Lower lobe of right lung (tissue), 2 donors: ENCODE measurements at regions not wholly inside any gene's neighbourhood (a gene's known extent, or its start where the extent isn't known, plus 50 kb on each side); places are given as distances from the start of the nearest gene placed in this dataset.

Experiments used
- ATAC-seq, 2 donors: fragments of 200-7000 bp; cut with Tn5 transposase; one replicate each; pipeline ENCODE4 v1.9.1; 2020 to 2022; ENCODE audit warnings: mild to moderate bottlenecking in 2 of 2, moderate library complexity in 2 of 2
- DNase-seq: peaks from one replicate; pipeline ENCODE4 v3.0.0-alpha.2; 2020
- H3K27ac ChIP-seq: fragments of 200-600 bp; one replicate; pipeline ENCODE4 v1.8.0; 2022
- H3K27me3 ChIP-seq: fragments of 200-600 bp; one replicate; pipeline ENCODE4 v1.8.0; 2022; ENCODE audit warnings: low read depth
- H3K36me3 ChIP-seq: fragments of 200-600 bp; one replicate; pipeline ENCODE4 v1.8.0; 2022; ENCODE audit warnings: mild to moderate bottlenecking
- H3K4me1 ChIP-seq: fragments of 200-600 bp; one replicate; pipeline ENCODE4 v1.8.0; 2022
- H3K4me3 ChIP-seq: fragments of 200-600 bp; one replicate; pipeline ENCODE4 v1.8.0; 2022; ENCODE audit warnings: mild to moderate bottlenecking
- H3K9me3 ChIP-seq: fragments of 200-600 bp; one replicate; pipeline ENCODE4 v1.8.0; 2022
- intact Hi-C: fragments of 100-400 bp; cut with DNase I; formaldehyde crosslinking; loops from one replicate; pipeline ENCODE4 v1.11.0; 2022
- TF ChIP-seq, protein P1 (sequence below): fragments of 200-600 bp; IDR thresholded peaks from one replicate; pipeline ENCODE4 v1.8.0; 2022; ENCODE audit warnings: antibody characterized with exemption, mild to moderate bottlenecking
- donor health status: DM: no; HTN: yes; CAD: no; lungs with severe emphysema.

DNA sequence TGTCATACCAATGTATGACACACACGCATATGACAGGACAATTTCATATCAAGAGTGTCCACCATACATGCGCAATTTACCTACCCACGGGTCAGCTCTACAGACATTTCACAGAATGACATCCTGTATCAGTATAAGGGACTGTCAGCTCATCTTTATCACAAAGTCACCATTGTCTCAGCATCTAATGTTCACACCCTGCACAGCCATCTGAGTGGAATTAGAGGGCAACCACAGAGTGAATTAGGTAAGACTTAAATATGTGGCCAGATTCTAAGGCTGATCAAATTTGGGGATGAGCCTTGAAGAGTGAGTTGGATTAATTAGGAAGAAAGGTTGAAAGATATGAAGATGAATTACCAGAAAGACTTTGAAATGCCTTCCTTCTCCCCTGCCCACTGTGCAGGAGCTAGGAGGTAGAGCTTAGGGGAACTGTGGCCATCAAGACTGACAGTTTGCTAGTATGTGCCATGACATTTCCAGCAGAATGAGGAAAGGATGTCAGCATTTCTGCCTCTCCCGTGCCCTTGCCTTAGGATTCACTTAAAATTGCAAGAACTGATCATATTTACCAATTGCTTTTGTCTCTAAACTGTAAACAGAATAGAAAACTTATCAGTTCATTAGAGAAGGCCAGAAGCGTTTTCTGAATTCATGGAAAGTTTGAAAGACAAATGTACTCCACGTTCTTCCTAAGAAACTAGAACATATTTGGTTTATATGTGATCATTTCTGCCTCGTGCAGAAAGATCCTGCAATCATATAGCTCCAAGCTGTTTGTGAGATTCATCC, 121.1 kb downstream of the DDX1 start:
- Histone ChIP-seq H3K4me1 (peaks cover 10% of the 10 kb centered on the region), H3K4me3 (no peak overlapping the region)
- intact Hi-C loops = no loop called here

DNA sequence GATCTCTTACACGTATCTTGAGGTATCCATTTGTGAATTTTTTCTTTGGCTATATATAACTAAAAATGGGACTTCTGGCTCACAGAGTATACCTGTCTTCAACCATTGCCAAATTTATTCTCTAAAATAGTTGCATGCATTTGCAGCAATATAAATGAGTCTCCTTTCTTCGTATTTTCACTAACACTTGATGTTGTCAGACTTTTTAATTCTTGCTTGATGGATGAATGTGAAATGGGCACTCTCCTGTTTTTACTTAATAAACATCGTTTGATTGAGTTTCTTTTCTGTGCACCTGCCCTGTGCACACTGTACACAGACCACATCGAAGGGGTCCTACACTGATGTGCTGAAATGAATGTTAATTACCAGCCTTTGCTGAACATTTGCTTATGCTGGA, 121.8 kb downstream of the DDX1 start:
- Histone ChIP-seq H3K27ac (no peak overlapping the region), H3K4me1 (peaks cover 10% of the 10 kb centered on the region), H3K4me3 (no peak overlapping the region), H3K27me3 (no peaks in the 10 kb centered on the region), H3K36me3 (no peaks in the 10 kb centered on the region), H3K9me3 (no peaks in the 10 kb centered on the region)
- ATAC-seq (no peak), DNase-seq (no peak)
- intact Hi-C loops = no loop called here
- TF ChIP-seq, protein P1, sequence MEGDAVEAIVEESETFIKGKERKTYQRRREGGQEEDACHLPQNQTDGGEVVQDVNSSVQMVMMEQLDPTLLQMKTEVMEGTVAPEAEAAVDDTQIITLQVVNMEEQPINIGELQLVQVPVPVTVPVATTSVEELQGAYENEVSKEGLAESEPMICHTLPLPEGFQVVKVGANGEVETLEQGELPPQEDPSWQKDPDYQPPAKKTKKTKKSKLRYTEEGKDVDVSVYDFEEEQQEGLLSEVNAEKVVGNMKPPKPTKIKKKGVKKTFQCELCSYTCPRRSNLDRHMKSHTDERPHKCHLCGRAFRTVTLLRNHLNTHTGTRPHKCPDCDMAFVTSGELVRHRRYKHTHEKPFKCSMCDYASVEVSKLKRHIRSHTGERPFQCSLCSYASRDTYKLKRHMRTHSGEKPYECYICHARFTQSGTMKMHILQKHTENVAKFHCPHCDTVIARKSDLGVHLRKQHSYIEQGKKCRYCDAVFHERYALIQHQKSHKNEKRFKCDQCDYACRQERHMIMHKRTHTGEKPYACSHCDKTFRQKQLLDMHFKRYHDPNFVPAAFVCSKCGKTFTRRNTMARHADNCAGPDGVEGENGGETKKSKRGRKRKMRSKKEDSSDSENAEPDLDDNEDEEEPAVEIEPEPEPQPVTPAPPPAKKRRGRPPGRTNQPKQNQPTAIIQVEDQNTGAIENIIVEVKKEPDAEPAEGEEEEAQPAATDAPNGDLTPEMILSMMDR = no peak

More for the DNA sequence above, 121.1 kb downstream of the DDX1 start:
- TF ChIP-seq, protein P1 = no peak
- Histone ChIP-seq H3K36me3 (no peaks in the 10 kb centered on the region), H3K27ac (no peak overlapping the region), H3K27me3 (no peaks in the 10 kb centered on the region), H3K9me3 (no peaks in the 10 kb centered on the region)
- ATAC-seq = no peak
- no peak for DNase-seq

DNA sequence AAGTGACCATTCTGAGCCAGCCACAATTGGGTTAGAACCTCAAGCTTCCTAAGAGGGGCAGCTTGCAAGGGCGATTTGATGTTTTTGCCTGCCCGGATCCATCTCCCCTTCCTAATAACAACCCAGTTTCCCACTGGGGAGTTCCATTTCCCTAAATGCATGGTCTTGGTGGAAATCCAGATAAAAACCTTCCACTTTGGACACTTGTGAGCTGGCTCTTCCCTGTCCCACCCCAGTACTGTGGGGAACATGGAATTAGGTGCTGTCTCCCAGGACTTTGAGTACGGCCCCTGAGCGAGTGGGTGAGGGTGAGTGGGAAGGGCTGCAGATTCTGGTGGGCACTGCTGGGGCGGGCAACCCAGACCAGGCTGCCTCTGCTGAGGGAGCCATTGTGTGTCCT, 122.3 kb downstream of the DDX1 start:
- no peaks in the 10 kb centered on the region for H3K9me3 ChIP-seq
- H3K27me3 ChIP-seq = no peaks in the 10 kb centered on the region
- H3K36me3 ChIP-seq = no peaks in the 10 kb centered on the region
- H3K27ac ChIP-seq = no peak overlapping the region
- TF ChIP-seq, protein P1 = no peak
- ATAC-seq = no peak
- no peak overlapping the region for H3K4me3 ChIP-seq
- no peak for DNase-seq
- peaks cover 5% of the 10 kb centered on the region for H3K4me1 ChIP-seq
- intact Hi-C loops = no loop called here

DNA sequence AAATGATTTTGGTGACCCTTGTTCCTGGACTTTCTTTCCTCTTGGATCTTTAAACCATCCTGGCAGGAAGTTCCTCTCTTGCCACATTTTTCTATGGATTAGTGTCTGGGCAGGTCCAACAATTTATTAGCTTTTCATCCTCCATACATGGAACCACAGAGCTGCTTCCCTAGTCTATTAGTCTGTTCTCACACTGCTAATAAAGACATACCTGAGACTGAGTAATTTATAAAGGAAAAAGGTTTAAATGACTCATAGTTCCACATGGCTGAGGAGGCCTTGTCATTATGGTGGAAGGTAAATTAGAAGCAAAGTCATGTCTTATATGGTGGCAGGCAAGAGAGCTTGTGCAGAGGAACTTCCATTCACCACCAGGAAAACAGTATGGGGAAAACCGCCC, 122.9 kb downstream of the DDX1 start:
- intact Hi-C loops = no loop called here
- TF ChIP-seq, protein P1 = no peak
- Histone ChIP-seq H3K4me3 (no peak overlapping the region), H3K9me3 (no peaks in the 10 kb centered on the region), H3K4me1 (no peaks in the 10 kb centered on the region), H3K27ac (no peak overlapping the region), H3K36me3 (no peaks in the 10 kb centered on the region), H3K27me3 (no peaks in the 10 kb centered on the region)
- no peak for DNase-seq
- ATAC-seq = no peak

DNA sequence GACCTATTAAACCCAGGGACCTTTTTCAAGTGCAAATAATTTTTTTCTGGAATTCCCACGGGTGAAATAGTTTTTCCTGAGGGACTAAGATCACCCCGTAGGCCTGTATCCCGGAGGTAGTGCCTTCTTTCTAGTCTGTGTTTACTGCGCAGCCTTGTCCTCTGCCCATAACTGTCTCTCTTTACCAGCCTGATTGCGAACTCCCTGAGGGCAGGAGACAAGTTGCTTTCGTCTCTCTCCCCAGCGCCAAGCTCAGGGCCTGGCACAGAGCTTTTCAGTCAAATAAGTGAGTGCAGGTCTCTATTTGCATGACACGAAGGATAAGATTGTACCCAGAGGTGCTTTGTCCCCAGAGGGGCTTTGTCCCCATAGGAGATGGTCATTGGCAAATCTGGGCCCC, 123.9 kb downstream of the DDX1 start:
- TF ChIP-seq, protein P1 = no peak
- DNase-seq (no peak), ATAC-seq (no peak)
- H3K9me3 ChIP-seq = no peaks in the 10 kb centered on the region
- H3K4me1 ChIP-seq = no peaks in the 10 kb centered on the region
- no peaks in the 10 kb centered on the region for H3K36me3 ChIP-seq
- intact Hi-C loops = no loop called here
- no peak overlapping the region for H3K27ac ChIP-seq
- no peak overlapping the region for H3K4me3 ChIP-seq
- H3K27me3 ChIP-seq = no peaks in the 10 kb centered on the region
